ENCODE measurements at regions not wholly inside any gene's neighbourhood (a gene's known extent, or its start where the extent isn't known, plus 50 kb on each side); places are given as distances from the start of the nearest gene placed in this dataset.

- no peaks in the 10 kb centered on the region for H3F3A ChIP-seq (ENCODE audit: low read depth)
- no peaks in the 10 kb centered on the region for H3K36me3 ChIP-seq
- H2AFZ ChIP-seq (replicated peaks): no peak overlapping the region
- H3K27ac Mint-ChIP-seq: no peak overlapping the region
- TF ChIP-seq EZH2phosphoT487 (IDR thresholded peaks at IDR 0.05): no peak
- no peak for TF ChIP-seq CTCF (IDR thresholded peaks at IDR 0.05)
- no peak for TF ChIP-seq EZH2 (IDR thresholded peaks at IDR 0.05)
- H3K4me3 Mint-ChIP-seq: no peak overlapping the region
- H4K20me1 ChIP-seq (ENCODE audit: low read depth): no peaks in the 10 kb centered on the region
- no peak overlapping the region for H3K4me3 ChIP-seq
- no peaks in the 10 kb centered on the region for H3K79me2 ChIP-seq (ENCODE audit: low read depth)
- no peaks in the 10 kb centered on the region for H3K4me1 Mint-ChIP-seq
- H3K9me3 Mint-ChIP-seq: no peaks in the 10 kb centered on the region
- no peaks in the 10 kb centered on the region for H3K36me3 Mint-ChIP-seq
- no peaks in the 10 kb centered on the region for H3K27me3 ChIP-seq
- H3K27me3 Mint-ChIP-seq (ENCODE audit: insufficient read depth, low read depth): no peaks in the 10 kb centered on the region
- no peak for DNase-seq (ENCODE audit: low spot score)
- no peak overlapping the region for H3K9ac ChIP-seq
- no peak overlapping the region for H3K27ac ChIP-seq
- no peaks in the 10 kb centered on the region for H3K4me1 ChIP-seq
- H3K9me3 ChIP-seq (ENCODE audit: low read depth): no peaks in the 10 kb centered on the region
- H3K4me2 ChIP-seq: no peak overlapping the region
Observed at GRCh38 chr2:17429130-17429529, 89.1 kb downstream of the RAD51AP2 start.

GRCh38 chr2:17427401-17427800 lies 90.8 kb downstream of the RAD51AP2 start:
- H3K4me1 ChIP-seq: no peaks in the 10 kb centered on the region
- H4K20me1 ChIP-seq (ENCODE audit: low read depth): no peaks in the 10 kb centered on the region
- TF ChIP-seq EZH2phosphoT487 (IDR thresholded peaks at IDR 0.05) (no peak), EZH2 (IDR thresholded peaks at IDR 0.05) (no peak)
- no peak overlapping the region for H3K4me3 Mint-ChIP-seq
- no peak overlapping the region for H3K4me2 ChIP-seq
- H3K9ac ChIP-seq: no peak overlapping the region
- H3K79me2 ChIP-seq (ENCODE audit: low read depth): no peaks in the 10 kb centered on the region
- H3K27ac ChIP-seq: no peak overlapping the region
- no peaks in the 10 kb centered on the region for H3K27me3 ChIP-seq
- H3K4me3 ChIP-seq: no peak overlapping the region
- H3K27ac Mint-ChIP-seq: no peak overlapping the region
- H3K36me3 ChIP-seq: no peaks in the 10 kb centered on the region
- H3K9me3 ChIP-seq (ENCODE audit: low read depth): no peaks in the 10 kb centered on the region
- no peaks in the 10 kb centered on the region for H3K36me3 Mint-ChIP-seq
- no peaks in the 10 kb centered on the region for H3K4me1 Mint-ChIP-seq
- no peak overlapping the region for H2AFZ ChIP-seq (replicated peaks)
- no peak for DNase-seq (ENCODE audit: low spot score)
- no peaks in the 10 kb centered on the region for H3K27me3 Mint-ChIP-seq (ENCODE audit: insufficient read depth, low read depth)
- no peaks in the 10 kb centered on the region for H3K9me3 Mint-ChIP-seq
- H3F3A ChIP-seq (ENCODE audit: low read depth): no peaks in the 10 kb centered on the region

DNA sequence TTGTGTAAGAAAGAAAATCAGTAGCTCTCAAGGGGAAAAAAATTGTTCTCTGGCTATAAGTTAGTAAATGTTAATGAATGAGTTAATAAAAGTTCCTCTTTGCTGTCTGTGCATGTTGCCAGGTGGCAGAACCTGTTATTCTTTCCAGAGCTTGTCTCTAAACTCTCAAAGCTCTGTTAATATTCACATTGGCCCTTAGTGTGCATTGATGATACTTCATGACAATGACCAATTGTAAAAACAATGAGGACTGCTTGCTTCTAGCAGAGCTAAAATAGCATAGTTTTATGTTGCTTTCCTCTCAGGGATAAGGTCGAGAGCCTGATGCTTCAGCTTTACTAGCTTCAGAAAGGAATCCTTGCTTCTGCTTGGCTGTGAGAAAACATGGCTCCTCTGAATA lies 91.5 kb downstream of the RAD51AP2 start:
- H3K4me1 ChIP-seq: no peaks in the 10 kb centered on the region
- H3K9me3 ChIP-seq (ENCODE audit: low read depth): no peaks in the 10 kb centered on the region
- TF ChIP-seq EZH2 (IDR thresholded peaks at IDR 0.05) (no peak), EZH2phosphoT487 (IDR thresholded peaks at IDR 0.05) (no peak)
- no peaks in the 10 kb centered on the region for H3K36me3 Mint-ChIP-seq
- H3K27ac Mint-ChIP-seq: no peak overlapping the region
- H2AFZ ChIP-seq (replicated peaks): peak overlapping the region; percentile 59
- H3K4me2 ChIP-seq: no peak overlapping the region
- H3K79me2 ChIP-seq (ENCODE audit: low read depth): no peaks in the 10 kb centered on the region
- no peak overlapping the region for H3K4me3 ChIP-seq
- H3K27ac ChIP-seq: no peak overlapping the region
- no peak for DNase-seq (ENCODE audit: low spot score)
- H3K27me3 ChIP-seq: no peaks in the 10 kb centered on the region
- H3K4me1 Mint-ChIP-seq: no peaks in the 10 kb centered on the region
- no peak overlapping the region for H3K9ac ChIP-seq
- H3K27me3 Mint-ChIP-seq (ENCODE audit: insufficient read depth, low read depth): no peaks in the 10 kb centered on the region
- no peaks in the 10 kb centered on the region for H3K36me3 ChIP-seq
- H4K20me1 ChIP-seq (ENCODE audit: low read depth): no peaks in the 10 kb centered on the region
- no peak overlapping the region for H3K4me3 Mint-ChIP-seq
- H3K9me3 Mint-ChIP-seq: no peaks in the 10 kb centered on the region
- H3F3A ChIP-seq (ENCODE audit: low read depth): no peaks in the 10 kb centered on the region

DNA sequence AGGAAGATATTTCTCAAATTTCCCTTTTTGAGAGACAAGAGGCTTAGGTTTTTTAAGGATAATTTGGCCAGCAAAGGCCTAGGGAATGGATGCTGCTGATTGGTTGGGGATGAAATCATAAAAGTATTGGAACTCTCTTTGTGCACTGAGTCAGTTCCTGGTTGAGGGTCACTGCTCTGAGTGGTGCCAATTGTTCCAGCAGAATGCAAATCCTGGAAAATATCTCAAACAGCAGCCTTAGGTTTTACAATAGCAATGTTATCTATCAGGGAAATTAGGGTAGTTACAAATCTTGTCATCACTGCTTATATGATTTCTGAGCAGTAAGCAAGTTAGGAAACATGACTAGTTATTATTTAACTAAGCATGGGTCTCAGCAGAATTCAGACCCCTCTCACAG lies 96.2 kb downstream of the RAD51AP2 start:
- DNase-seq (ENCODE audit: low spot score): no peak
- Histone ChIP-seq H3K9ac (no peak overlapping the region), H3F3A (ENCODE audit: low read depth) (no peaks in the 10 kb centered on the region), H3K9me3 (ENCODE audit: low read depth) (no peaks in the 10 kb centered on the region), H3K4me3 (no peak overlapping the region), H3K79me2 (ENCODE audit: low read depth) (no peaks in the 10 kb centered on the region), H3K27me3 (no peaks in the 10 kb centered on the region), H3K27ac (no peak overlapping the region), H2AFZ (replicated peaks) (no peak overlapping the region), H3K36me3 (no peaks in the 10 kb centered on the region), H3K4me1 (no peaks in the 10 kb centered on the region), H3K4me2 (no peak overlapping the region), H4K20me1 (ENCODE audit: low read depth) (no peaks in the 10 kb centered on the region)
- no peaks in the 10 kb centered on the region for H3K9me3 Mint-ChIP-seq
- H3K27ac Mint-ChIP-seq: no peak overlapping the region
- no peaks in the 10 kb centered on the region for H3K4me1 Mint-ChIP-seq
- no peaks in the 10 kb centered on the region for H3K27me3 Mint-ChIP-seq (ENCODE audit: insufficient read depth, low read depth)
- no peak for TF ChIP-seq CTCF (IDR thresholded peaks at IDR 0.05)
- no peak for TF ChIP-seq EZH2 (IDR thresholded peaks at IDR 0.05)
- TF ChIP-seq EZH2phosphoT487 (IDR thresholded peaks at IDR 0.05): no peak
- no peaks in the 10 kb centered on the region for H3K36me3 Mint-ChIP-seq
- H3K4me3 Mint-ChIP-seq: no peak overlapping the region

Measured in neural progenitor cell (in vitro differentiated cells).